Hypothalamus (tissue), 51 donors: ENCODE measurements at regions not wholly inside any gene's neighbourhood (a gene's known extent, or its start where the extent isn't known, plus 50 kb on each side); places are given as distances from the start of the nearest gene placed in this dataset.

ENCODE experiments used
- DNase-seq, 51 donors: peaks; one replicate each; lab custom pipeline; 2025; lab: John Stamatoyannopoulos, UW

GRCh38 chr6:25061289-25061936 is 125.7 kb upstream of the RIPOR2 start:
- no peak for DNase-seq

DNA sequence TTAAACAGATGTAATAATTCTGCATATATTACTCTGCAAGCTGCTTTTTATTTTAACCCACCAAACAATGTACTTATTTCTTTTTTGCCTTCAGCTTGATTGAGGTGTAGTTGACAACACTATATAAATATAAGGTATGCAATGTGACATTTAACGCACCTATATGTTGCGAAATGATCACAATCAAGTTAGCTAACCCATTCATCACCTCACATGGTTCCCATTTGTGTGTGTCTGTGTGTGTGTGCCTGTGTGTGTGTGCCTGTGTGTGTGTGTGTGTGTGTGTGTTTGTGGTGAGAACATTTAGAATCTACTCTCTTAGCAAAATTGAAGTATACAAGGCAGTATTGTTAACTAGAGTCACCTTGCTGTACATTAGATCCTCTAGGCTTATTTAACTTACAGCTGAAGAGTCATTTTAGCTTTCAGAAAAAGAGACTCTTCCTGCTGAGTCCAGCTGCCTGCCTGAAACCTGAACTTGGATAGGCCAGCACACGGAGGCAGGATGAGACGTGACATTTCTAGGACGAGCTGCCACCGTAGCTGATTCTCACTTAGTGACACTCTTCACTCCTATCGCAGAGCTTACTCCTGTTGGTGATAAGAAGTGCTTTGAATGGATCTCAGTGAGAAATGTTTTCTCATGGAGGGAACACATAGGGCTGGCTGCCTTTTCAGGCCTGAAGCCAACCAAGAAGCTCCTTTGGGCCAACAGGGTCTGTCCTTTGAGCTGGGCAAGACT is 126.5 kb upstream of the RIPOR2 start:
- no peak for DNase-seq

- DNase-seq: no peak
Observed at GRCh38 chr6:25064006-25064405, 128.2 kb upstream of the RIPOR2 start.

DNA sequence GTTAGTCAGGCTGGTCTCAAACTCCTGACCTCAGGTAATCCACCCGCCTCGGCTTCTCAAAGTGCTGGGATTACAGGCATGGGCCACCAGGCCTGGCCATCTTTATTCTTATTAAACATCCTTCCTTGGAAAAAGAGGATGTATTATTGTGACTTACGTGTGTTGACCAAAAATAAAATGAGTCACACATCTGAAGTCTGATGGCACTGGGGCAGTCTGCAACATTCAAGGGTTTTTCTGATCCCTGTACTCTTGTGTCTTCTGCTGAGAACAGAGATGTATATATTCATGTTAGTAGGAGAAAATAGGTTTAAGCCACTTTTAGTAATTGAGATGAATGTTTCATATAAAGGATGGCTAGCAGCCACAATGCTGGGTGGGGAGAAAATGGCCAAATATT is 129.9 kb upstream of the RIPOR2 start:
- no peak for DNase-seq

DNA sequence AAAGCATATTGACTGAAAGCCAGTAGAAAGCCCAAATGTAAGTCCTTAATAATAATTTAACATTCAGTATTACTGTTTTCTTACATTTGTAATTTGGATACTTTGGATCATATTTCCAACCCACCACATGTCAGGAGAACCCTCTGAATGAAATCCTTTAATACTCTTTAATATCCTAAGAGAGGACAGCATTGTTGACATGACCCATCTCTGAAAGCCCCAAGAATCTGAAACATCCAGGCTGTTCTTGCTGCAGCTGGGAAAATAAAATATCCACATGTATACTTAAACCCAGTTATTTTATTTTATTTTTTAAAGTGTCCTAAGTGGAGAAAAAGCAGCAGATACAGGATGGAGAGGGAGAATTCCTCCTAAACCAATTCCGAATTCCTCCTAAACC is 130.8 kb upstream of the RIPOR2 start:
- no peak for DNase-seq

GRCh38 chr6:25068866-25069265 is 133.1 kb upstream of the RIPOR2 start:
- DNase-seq: no peak

DNA sequence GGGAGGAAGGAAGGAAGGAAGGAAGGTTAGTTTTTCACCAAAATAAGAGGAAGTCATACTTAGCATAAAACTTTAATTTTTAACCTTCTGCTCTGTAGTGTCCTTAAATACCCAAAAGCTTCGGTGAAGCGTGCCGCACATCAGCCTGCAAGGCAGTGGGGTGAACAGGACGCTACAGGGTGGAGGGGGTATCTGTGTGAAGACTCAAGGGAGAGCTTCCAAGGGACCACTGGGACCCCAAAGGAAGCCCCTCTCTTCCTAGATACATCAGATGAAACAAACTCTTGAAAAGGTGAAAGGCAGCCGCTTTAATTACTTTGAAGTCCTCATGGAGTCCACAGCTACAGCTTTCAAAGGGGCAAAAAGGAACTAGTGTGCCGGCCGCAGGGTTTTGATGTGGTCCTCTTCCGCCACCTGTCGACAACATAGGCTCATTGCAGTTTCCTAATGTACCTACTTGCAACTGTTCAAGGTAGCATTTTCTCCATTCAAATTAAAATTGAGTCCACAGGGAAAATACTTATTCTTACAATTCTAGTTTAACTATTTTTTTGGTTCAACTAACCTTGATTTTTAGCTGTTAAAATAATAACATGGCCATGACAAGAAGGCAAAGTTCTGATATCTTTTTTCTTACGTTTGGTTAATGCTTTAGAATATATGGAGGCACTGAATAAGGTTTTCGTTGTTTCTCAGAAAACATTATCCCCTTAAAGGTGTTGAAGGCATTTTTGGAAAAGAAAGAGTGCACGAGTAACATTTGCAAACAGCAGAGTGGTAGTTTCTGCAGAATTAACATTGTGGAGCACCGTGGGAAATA is 135.0 kb upstream of the RIPOR2 start:
- DNase-seq: peak in 46 of 51 donors; percentile 5 to 77 (median 46)

- DNase-seq: no peak
Observed at GRCh38 chr6:25078141-25078540, 142.4 kb upstream of the RIPOR2 start.

DNA sequence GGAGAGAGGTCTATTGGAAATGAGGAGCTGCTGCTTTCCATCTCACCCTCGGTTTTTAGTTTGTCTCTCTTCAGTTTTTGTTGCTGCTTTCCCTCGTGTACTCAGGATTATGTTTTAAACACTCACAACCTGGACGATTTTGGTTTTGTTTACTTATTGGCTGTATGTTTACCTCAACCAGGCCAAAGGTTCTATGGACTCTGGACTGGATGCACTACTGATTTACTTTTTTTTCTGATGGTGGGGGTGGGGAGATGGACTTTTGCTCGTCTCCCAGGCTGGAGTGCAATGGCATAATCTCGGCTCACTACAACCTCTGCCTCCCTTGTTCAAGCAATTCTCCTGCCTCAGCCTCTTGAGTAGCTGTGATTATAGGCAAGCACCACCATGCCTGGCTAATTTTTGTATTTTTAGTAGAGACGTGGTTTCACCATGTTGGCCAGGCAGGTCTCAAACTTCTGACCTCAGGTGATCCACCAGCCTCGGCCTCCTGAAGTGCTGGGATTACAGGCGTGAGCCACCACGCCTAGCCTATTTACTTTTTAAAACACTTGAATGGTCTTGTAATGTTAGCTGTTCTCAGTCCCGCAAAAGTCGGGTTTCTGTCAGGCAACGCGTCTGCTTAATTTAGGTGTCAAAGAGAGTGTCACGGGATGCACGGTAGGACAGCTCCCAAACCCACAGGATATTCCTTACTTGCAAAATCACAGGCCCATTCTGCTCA is 148.2 kb upstream of the RIPOR2 start:
- DNase-seq: no peak

DNA sequence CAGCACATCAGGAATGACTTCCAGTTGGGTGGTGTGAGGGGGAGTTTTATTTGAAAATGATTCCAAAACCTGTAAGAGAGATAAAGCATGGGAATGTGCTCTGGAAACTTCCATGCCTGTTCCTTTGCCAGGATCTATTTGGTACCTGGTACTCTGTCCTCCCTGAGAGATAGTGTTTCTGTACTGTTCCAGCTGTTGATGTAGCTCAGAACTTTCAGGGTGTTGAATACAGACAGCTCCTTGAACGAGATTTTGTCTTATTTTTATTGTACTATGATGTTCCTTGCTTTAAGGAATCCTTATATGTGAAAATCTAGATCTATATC is 148.7 kb upstream of the RIPOR2 start:
- DNase-seq: no peak

GRCh38 chr6:25085756-25086155 is 150.0 kb upstream of the RIPOR2 start:
- DNase-seq: no peak

GRCh38 chr6:25086500-25087091 is 150.8 kb upstream of the RIPOR2 start:
- DNase-seq: no peak

DNA sequence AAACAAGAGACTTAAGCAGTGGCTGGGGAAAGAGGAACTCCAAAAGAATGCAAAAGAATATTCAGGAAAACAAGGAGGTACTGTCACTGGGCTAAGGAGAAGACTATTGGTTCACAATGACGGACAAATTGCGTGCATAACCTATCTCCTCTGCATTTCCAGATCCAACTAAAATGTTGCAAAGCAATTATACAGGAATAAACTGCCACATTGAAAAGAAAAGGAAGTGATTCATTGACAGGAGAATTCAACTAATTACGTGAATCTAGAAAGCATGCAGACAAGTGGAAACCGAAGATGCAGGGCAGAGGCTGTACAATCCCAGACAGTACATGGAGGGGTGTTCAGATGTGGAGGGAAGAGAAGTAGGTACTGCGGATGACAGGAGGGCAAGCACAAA is 152.8 kb upstream of the RIPOR2 start:
- no peak for DNase-seq

- no peak for DNase-seq
Observed at GRCh38 chr6:25089442-25089841, 153.7 kb upstream of the RIPOR2 start.

DNA sequence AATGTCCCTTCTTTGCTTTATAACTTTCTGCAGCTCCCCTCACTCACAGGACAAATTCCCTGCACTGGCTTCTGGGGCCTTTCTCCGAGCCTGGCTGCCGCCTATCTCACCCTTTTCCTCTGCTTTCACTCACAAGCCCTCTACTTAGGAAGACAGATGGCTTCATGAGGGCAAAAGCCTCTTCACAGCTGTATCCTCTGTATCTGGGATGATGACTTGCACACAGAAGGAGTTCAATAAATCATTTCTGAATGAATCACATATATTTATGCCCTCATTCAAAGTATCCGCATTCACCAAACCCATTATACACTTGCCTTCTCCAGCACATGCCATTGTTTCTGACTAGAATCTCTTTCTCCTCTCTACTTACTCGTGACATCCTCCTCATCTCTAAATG is 159.0 kb upstream of the RIPOR2 start:
- no peak for DNase-seq

DNA sequence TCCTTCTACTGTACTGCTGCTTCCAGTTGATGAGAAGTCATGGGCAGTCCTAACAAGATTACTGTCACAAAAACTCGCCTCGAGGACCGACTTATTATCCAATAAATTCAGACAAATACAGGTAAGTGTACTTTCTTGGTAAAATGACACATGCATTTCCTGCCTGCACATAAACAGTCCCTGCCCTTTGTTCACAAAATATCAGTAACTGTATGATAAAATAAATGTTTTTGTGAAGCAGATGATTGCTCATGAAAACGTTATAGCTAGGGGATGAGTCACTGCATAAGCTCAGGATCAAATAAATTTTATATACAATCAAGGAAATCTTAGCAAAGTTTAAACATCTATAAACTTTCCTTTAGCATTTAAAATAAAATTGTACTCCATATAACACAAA is 164.5 kb upstream of the RIPOR2 start:
- no peak for DNase-seq

DNA sequence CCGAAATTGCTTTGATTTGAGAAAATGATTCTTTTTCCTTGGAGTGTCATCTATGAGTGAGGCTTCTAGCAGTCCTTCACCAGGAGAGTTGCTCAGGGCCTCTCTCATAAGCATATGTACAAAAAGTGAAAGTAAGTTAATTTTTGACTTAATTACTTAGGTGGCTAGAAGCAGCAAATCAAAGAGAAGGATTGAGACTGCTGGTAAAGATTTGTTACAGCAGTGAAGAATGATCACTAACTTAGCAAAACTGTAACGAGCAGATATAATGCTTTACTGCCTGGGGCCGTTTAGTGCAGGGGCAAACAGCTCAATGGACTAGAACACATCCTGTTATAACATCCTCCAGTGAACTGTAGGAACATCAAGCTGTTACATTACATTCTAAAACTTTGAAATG is 167.8 kb upstream of the RIPOR2 start:
- DNase-seq: no peak

GRCh38 chr6:25105070-25105925 is 169.5 kb upstream of the RIPOR2 start:
- no peak for DNase-seq

GRCh38 chr6:25107218-25107617 is 171.5 kb upstream of the RIPOR2 start:
- DNase-seq: no peak

DNA sequence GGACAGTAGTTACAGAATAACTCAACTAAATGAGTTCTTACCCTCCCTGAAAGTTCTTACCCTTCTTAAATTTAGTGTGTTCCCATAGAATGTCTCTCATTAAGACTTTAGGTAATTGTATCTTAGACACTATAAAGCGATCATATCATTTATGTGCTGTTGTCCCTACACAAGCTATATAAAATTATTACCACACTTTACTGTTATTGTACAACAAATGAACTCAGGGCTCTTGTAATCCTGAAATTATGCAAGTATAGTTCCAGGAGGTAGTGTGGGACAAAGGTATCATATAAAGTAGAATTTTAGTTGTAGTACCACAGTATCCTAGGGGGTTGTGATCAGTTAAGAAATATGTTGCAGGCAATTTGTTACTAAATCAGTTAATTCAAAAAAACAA is 167.4 kb upstream of the CARMIL1 start:
- no peak for DNase-seq
